ENCODE measurements at regions not wholly inside any gene's neighbourhood (a gene's known extent, or its start where the extent isn't known, plus 50 kb on each side); places are given as distances from the start of the nearest gene placed in this dataset.
"Not testable (repeated sequence)": the region's sequence is repeated elsewhere in the genome, so short reads cannot be mapped to it uniquely, and the experiment has no call there.

GRCh38 chr1:25017436-25018109, 87.5 kb upstream of the RUNX3 start:
- TF ChIP-seq CTCF (IDR thresholded peaks at IDR 0.05; ENCODE audit: low read depth, low read length) = no peak
- no peak overlapping the region for H3K4me3 ChIP-seq (ENCODE audit: low read depth, low read length)

GRCh38 chr1:25012966-25013962, 83.2 kb upstream of the RUNX3 start:
- H3K4me3 ChIP-seq (ENCODE audit: low read depth, low read length) = no peak overlapping the region
- no peak for TF ChIP-seq CTCF (IDR thresholded peaks at IDR 0.05; ENCODE audit: low read depth, low read length)

DNA sequence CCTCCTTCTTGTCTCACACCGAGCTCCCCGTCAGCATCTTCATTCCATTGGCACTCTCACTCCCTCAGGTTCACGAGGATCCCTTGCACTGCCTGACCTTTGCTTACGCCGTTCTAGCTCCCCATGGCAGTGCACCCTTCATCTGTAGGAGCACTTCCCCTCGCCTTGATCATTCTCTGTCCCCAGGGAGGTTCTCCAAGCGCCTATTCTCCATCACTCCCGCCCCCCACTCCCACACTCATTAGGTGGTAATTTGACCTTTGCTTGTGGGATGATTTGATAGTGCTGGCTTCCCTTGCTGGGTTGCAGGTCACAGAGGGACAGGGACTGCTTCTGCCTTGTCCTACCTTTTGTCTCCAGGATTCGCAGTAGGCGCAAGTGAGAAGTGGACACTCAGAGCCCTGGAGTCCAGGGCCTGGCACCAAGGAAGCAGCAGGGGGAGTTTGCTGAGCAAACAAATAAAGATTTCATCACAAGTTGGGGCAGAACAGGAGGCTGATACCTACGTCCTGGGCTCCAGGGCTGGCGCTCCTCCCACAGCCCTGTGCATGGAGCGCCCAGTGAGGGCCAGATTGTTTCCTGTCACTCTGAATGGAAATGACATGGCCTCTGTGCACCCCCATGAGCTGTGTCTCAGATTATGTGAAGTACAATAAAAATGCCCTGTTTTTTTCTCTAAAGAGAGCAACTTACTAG, 82.0 kb upstream of the RUNX3 start:
- TF ChIP-seq CTCF (IDR thresholded peaks at IDR 0.05; ENCODE audit: low read depth, low read length) = no peak
- H3K4me3 ChIP-seq (ENCODE audit: low read depth, low read length) = no peak overlapping the region

DNA sequence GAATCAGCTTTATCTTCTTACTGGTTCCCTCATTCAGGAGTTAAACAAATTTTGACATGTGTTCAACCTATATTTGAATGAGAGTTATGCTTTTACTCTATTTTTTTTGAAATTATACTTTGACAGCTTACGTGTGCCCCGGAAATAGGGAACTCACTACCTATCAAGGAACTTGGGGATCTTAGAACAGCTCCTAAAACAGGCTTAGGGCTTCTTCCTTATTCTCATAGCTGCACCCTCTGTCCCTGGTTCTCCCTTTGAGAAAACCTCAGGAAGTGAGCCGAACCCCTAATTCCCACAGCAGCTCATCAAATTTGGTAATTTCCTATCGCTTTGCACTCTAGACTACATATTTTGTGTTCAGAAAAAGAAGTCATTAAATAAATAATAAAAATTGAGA, 81.2 kb upstream of the RUNX3 start:
- H3K4me3 ChIP-seq (ENCODE audit: low read depth, low read length) = no peak overlapping the region
- no peak for TF ChIP-seq CTCF (IDR thresholded peaks at IDR 0.05; ENCODE audit: low read depth, low read length)

DNA sequence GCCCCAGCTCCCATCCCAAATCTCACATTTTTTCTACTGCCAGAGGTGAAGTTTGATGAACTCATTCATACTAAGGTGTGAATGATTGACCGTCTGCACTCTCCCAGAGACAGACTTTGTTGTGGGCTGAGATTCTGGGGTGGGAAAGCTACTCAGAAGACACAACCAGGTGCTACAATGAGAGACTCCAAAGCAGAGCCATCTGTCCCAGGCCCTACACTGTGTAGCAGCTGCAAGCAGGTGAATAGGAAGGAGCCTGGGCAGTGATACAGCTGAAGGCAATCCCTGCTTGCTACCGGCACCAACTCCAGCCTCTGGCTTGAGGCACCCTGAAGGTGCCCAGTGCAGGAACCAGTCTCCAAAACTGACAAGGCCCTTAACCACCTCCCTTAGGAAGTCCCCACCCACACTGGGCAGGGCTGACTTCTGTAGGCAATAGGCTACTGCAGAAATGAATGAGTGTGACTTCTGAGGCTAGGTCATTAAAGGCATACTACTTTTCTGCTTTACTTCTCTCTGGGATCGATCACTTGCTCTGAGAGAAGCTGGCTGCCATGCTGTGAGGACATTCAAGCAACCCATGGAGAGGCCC, 79.7 kb upstream of the RUNX3 start:
- no peak overlapping the region for H3K4me3 ChIP-seq (ENCODE audit: low read depth, low read length)
- TF ChIP-seq CTCF (IDR thresholded peaks at IDR 0.05; ENCODE audit: low read depth, low read length) = no peak

GRCh38 chr1:25008192-25008485, 78.1 kb upstream of the RUNX3 start:
- TF ChIP-seq CTCF (IDR thresholded peaks at IDR 0.05; ENCODE audit: low read depth, low read length) = no peak

DNA sequence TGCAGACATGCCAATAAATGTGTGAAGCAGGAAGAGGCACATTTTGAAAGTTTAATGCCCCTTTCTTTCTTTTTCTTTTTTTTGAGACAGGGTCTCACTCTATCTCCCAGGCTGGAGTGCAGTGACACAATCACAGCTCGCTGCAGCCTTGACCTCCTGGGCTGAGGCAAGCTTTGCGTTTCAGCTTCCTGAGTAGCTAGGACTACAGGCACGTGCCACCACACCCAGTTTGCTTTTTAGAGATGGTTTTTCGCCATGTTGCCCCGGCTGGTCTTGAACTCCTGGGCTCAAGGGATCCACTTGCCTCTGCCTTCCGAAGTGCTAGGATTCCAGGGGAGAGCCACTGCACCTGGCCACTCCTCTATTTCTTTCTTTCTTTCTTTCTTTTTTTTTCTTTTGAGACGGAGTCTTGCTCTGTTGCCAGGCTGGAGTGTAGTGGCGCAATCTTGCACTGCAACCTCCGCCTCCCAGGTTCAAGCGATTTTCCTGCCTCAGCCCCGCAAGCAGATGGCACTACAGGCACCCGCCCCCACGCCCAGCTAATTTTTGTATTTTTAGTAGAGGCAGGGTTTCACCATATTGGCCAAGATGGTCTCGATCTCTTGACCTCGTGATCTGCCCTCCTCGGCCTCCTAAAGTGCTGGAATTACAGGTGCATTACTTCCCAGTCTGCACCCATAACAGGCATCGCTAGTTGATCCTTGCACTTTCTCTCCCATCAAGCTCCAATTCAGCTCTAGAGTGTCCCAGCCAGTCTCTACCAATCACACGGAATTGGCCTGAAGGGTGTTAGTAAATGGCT, 77.5 kb upstream of the RUNX3 start:
- H3K4me3 ChIP-seq (ENCODE audit: low read depth, low read length) = not testable (repeated sequence)

More at GRCh38 chr1:25008192-25008485, 78.1 kb upstream of the RUNX3 start:
- no peak overlapping the region for H3K4me3 ChIP-seq (ENCODE audit: low read depth, low read length)

All from WI38 (cell line).